Activated naive CD8-positive, alpha-beta T cell treated with anti-CD3 and anti-CD28 coated beads for 36 hours (primary cell): ENCODE measurements at regions not wholly inside any gene's neighbourhood (a gene's known extent, or its start where the extent isn't known, plus 50 kb on each side); places are given as distances from the start of the nearest gene placed in this dataset.
"Not testable (repeated sequence)": the region's sequence is repeated elsewhere in the genome, so short reads cannot be mapped to it uniquely, and the experiment has no call there.

Source experiments
- DNase-seq: peaks from one replicate; pipeline ENCODE4 v3.0.0; 2021
- H3K27ac Mint-ChIP-seq: one replicate; pipeline ENCODE4 v1.8.0; 2022; ENCODE audit warnings: mild to moderate bottlenecking, moderate library complexity, mixed read lengths
- H3K27me3 Mint-ChIP-seq: one replicate; pipeline ENCODE4 v1.8.0; 2022; ENCODE audit warnings: mild to moderate bottlenecking, mixed read lengths
- H3K36me3 Mint-ChIP-seq: one replicate; pipeline ENCODE4 v1.8.0; 2021; ENCODE audit warnings: mild to moderate bottlenecking, mixed read lengths
- H3K4me1 Mint-ChIP-seq: one replicate; pipeline ENCODE4 v1.8.0; 2021; ENCODE audit warnings: mixed read lengths
- H3K4me3 Mint-ChIP-seq: one replicate; pipeline ENCODE4 v1.8.0; 2022; ENCODE audit warnings: mild to moderate bottlenecking, moderate library complexity, mixed read lengths
- H3K9me3 Mint-ChIP-seq: one replicate; pipeline ENCODE4 v1.8.0; 2022; ENCODE audit warnings: mixed read lengths

DNA sequence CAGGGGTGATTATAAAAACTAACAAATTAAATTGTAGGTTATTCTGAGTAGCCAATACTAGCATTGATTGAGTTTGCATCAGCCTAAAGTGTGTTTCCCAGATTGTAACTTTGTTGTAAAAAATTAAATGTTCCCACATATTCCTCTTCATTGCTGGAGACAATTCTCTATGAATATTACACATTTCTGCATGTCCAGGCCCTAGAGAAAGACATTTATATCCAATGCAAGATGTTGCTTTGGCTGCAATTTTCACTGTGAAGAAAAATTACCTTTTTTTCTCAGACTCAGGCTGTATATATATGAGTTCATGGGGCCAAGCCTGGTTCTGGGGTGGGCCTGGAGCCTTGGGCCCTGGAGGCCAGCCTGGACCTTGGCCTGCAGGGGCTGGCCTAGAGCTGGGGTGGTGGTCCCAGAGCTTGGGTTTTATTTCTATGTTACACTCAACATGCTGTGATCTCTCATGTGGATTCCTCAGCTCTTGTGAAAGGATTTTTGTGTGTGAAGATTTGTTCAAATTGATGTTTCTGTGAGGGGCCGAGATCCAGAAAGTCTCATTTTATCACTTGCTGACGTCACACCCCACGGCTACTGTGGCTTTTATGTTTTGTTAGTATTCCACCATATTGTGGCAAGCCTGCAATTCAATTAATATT, 232.5 kb downstream of the SPATA31A1 start:
- Mint-ChIP-seq H3K36me3 (no peaks in the 10 kb centered on the region), H3K4me3 (no peak overlapping the region), H3K27ac (no peak overlapping the region), H3K27me3 (no peaks in the 10 kb centered on the region), H3K4me1 (no peaks in the 10 kb centered on the region), H3K9me3 (no peaks in the 10 kb centered on the region)
- no peak for DNase-seq

DNA sequence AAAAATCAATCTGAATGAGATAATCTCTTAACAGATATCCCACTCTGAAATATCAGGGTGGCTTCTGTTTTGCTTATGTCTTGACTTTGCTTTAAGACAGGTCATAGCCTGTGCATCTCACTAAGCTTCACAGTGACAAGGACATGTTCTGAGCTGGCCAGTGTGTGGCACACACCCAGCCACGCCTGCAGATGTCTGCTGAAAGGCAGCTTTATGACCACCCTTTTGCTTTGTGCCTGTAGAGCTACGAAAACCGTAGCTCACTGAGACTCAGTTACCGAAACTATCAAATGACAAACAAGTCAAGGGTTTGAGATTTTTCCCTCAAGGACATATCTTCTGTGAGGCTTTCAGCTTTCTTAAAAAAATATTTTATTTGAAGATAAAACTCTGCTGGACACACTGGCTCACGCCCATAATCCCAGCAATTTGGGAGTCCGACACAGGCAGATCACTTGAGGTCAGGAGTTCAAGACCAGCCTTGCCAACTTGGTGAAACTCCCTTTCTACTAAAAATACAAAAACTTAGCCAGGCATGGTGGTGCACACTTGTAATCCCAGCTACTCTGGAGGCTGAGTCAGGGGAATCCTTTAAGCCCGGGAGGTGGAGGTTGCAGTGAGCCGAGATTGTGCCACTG, 233.2 kb downstream of the SPATA31A1 start:
- H3K27me3 Mint-ChIP-seq = no peaks in the 10 kb centered on the region
- no peak overlapping the region for H3K4me3 Mint-ChIP-seq
- no peak overlapping the region for H3K27ac Mint-ChIP-seq
- no peaks in the 10 kb centered on the region for H3K4me1 Mint-ChIP-seq
- no peak for DNase-seq
- H3K9me3 Mint-ChIP-seq = no peaks in the 10 kb centered on the region
- no peaks in the 10 kb centered on the region for H3K36me3 Mint-ChIP-seq

DNA sequence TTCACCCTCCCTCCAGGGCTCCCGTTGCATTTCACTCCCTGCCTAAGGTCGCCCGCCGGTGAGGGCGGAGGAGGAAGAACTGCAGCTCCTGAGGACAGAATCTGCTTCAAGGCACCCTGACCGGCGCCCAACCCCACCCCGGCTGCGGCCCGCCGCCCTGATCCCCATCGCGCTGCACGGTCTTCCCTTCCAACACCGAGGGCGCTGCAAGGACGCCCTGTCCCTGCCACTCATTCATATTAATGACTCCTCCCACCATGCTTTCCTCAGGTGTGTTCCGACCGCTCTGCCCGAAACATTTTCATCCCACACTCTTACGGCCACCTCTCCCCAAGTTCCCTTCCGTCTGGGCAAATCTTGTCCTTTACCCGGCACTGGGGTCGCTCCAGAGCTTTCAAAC, 248.6 kb downstream of the SPATA31A1 start:
- not testable (repeated sequence) for H3K36me3 Mint-ChIP-seq, H3K9me3 Mint-ChIP-seq, H3K27ac Mint-ChIP-seq, H3K4me1 Mint-ChIP-seq, H3K4me3 Mint-ChIP-seq, H3K27me3 Mint-ChIP-seq, DNase-seq

DNA sequence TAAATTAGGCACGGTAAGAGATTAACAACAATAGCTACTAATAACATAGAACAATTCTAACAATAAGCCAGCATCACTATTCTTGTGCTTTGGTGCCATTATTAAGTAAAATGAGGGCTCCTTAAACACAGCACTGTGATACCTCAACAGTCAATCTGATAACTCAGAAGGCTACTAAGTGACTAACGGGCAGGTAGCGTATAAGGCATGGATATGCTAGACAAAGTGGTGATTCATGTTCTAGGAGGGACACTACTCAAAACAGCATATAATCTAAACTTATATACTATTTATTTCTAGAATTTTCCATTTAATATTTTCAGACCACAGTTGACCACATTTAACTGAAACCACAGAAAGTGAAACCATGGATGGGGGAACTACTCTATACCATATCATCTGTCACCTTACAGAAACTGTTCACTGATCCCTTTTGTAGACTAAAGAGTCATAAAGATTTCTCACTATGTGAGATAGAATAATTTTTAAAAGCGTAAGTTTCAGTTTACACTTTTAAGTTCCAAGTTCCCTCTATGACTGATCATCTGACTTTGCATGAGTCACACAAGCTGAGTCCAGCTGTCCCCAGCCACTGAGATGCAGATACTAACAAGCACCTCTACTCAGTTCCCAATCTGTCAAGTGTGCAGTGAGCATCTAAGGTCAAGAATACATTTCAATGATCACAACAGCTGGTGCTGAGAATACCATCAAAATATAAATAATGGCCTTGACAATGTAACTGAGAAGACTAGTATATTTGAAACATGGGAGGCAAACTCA, 256.2 kb downstream of the SPATA31A1 start:
- not testable (repeated sequence) for H3K36me3 Mint-ChIP-seq, H3K4me3 Mint-ChIP-seq, H3K4me1 Mint-ChIP-seq, H3K9me3 Mint-ChIP-seq, DNase-seq, H3K27me3 Mint-ChIP-seq, H3K27ac Mint-ChIP-seq

DNA sequence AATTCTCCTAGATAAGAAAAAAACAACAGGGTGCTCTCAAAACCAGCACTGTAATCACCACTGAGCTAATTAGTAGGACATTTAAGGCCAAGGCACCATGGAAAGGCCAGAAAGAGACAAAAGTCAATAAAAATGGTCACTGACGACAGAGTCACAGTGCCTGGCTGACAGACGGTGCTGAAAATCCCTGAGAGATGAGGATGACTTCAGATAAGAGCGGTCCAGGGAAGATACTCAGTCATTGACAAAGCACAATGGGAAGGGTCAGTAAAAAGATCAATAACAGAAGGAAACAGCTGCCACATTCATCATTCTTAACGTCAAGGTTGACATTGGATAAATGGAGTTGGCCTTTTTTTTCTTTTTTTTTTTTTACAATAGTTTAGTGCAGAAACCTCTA, 261.0 kb downstream of the SPATA31A1 start:
- H3K4me1 Mint-ChIP-seq, H3K36me3 Mint-ChIP-seq, DNase-seq, H3K27me3 Mint-ChIP-seq, H3K27ac Mint-ChIP-seq, H3K9me3 Mint-ChIP-seq, H3K4me3 Mint-ChIP-seq: not testable (repeated sequence)

DNA sequence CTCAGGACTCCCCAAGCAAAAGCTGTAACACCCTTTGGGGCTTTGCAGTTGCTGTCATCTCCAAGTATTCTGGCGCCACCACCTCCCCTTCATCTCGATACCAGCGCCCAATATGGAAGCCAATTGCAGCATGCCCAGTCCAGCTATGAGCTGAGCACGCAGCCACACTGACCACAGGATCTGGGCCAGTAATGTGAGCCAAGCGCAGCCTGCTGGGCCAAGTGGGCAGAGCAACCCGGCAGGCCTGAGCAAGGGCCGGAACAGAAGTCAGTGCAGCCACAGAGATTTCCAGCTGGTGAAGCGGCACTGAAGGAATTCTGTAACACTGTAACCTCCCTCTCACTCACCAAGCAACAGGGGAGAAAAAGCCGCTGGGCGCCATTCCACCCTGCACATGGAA, 268.6 kb downstream of the SPATA31A1 start:
- not testable (repeated sequence) for H3K4me3 Mint-ChIP-seq, H3K36me3 Mint-ChIP-seq, H3K27me3 Mint-ChIP-seq, H3K27ac Mint-ChIP-seq, DNase-seq, H3K9me3 Mint-ChIP-seq, H3K4me1 Mint-ChIP-seq

DNA sequence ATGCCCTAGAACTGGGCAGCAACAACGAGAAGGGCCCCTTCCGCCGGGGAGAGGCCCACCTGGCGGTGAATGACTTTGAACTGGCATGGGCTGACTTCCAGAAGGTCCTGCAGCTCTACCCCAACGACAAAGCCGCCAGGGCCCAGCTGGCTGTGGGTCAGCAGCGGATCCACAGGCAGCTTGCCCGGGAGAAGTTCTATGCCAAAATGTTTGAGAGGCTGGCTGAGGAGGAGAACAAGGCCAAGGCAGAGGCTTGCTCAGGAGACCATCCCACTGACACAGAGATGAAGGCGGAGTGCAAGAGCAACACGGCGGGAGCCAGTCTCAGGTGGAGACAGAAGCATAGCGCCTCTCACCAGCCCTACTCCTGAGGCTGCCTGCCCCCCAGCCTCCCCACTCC, 276.6 kb downstream of the SPATA31A1 start:
- H3K27ac Mint-ChIP-seq, H3K36me3 Mint-ChIP-seq, DNase-seq, H3K4me1 Mint-ChIP-seq, H3K4me3 Mint-ChIP-seq, H3K9me3 Mint-ChIP-seq, H3K27me3 Mint-ChIP-seq: not testable (repeated sequence)

DNA sequence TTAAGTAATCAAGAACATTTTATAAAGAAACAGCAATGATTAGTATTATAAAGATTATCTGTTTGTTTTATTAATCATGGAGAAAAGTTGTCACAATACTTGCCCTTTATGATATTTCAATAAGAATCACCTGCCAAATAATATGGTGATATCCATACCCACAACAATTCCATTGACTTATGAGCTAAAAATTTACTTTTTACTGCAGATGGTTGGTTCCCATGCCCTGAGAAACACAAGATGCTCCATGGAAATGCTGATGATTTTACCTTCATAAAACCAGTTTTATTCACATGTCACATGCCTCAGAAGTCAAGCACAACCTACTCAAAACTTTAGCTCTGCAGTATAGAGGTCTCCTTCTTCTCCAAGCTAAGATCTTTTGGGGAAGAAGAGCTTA, 293.6 kb downstream of the SPATA31A1 start:
- H3K4me3 Mint-ChIP-seq, H3K4me1 Mint-ChIP-seq, H3K36me3 Mint-ChIP-seq, H3K9me3 Mint-ChIP-seq, H3K27me3 Mint-ChIP-seq, DNase-seq, H3K27ac Mint-ChIP-seq: not testable (repeated sequence)

DNA sequence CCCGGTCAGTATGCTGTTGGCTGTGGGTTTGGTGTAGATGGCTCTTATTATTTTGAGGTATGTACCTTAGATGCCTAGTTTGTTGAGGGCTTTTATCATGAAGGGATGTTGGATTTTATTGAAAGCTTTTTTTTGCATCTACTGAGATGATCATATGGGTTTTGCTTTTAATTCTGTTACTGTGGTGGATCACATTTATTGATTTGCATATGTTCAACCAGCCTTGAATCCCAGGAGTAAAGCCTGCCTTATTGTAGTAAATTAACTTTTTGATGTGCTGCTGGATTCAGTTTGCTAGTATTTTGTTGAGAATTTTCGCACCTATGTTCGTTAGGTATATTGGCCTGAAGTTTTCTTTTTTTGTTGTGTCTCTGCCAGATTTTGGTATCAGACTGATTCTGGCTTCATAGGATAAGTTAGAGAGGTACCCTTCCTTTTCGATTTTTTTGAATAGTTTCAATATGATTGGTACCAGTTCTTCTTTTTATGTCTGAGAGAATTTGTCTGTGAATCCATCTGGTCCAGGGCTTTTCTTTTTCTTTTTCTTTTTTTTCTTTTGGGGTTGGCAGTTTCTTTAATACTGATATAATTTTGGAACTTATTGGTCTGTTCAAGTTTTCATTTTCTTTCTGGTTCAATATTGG, 301.6 kb downstream of the SPATA31A1 start:
- not testable (repeated sequence) for H3K27me3 Mint-ChIP-seq, H3K4me3 Mint-ChIP-seq, H3K36me3 Mint-ChIP-seq, H3K27ac Mint-ChIP-seq, H3K9me3 Mint-ChIP-seq, H3K4me1 Mint-ChIP-seq, DNase-seq

DNA sequence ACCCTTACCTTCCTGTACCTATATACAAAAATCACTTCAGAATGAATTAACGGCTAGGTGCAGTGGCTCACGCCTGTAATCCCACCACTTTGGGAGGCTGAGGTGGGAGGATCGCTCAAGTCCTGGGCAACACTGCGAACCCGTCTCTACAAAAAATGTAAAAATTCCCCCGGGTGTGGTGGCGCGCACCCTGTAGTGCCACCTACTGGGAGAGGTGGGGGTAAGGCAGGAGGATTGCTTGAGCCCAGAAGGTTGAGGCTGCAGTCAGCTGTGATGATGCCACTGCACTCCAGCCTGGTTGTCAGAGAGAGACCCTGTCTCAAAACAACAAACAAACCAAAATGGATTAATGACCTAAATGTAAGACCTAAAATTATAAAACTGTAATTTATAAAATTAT, 307.6 kb downstream of the SPATA31A1 start:
- not testable (repeated sequence) for DNase-seq, H3K4me1 Mint-ChIP-seq, H3K36me3 Mint-ChIP-seq, H3K4me3 Mint-ChIP-seq, H3K9me3 Mint-ChIP-seq, H3K27me3 Mint-ChIP-seq, H3K27ac Mint-ChIP-seq

DNA sequence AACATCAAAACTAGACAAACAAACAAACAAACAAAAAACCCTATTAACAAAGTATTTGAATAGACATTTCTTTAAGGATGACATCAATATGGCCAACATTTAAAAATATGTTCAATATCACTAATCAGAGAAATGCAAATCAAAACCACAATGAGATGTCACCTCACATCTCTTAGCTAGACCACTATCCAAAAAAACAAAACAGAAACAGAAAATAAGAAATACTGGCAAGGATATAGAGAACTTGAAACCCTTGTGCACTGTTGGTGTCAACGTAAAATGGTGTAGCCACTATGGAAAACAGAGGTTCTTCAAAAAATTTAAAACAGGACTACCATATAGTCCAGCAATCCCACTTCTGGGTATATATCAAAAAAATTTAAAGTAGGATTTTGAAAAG, 308.2 kb downstream of the SPATA31A1 start:
- H3K4me1 Mint-ChIP-seq, H3K27ac Mint-ChIP-seq, H3K27me3 Mint-ChIP-seq, H3K36me3 Mint-ChIP-seq, DNase-seq, H3K4me3 Mint-ChIP-seq, H3K9me3 Mint-ChIP-seq: not testable (repeated sequence)

DNA sequence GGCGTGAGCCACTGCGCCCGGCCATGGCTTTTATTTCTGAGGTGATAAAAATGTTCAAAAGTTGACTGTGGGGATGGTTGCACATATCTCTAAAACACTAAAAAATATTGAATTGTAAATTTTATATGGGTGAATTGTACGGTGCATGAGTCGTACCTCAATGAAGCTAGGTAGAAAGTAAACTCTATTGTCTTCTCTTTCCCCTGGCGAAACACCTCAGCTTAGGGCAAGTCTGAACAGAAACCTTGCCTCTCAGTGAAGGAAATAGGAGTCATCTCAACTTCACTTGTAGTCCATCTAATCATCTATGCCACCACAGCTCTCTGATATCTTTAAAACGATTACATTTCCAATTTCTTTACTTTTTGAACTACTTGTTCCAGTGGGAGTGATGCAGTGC, 309.6 kb downstream of the SPATA31A1 start:
- not testable (repeated sequence) for H3K9me3 Mint-ChIP-seq, H3K4me3 Mint-ChIP-seq, DNase-seq, H3K27ac Mint-ChIP-seq, H3K4me1 Mint-ChIP-seq, H3K36me3 Mint-ChIP-seq, H3K27me3 Mint-ChIP-seq

DNA sequence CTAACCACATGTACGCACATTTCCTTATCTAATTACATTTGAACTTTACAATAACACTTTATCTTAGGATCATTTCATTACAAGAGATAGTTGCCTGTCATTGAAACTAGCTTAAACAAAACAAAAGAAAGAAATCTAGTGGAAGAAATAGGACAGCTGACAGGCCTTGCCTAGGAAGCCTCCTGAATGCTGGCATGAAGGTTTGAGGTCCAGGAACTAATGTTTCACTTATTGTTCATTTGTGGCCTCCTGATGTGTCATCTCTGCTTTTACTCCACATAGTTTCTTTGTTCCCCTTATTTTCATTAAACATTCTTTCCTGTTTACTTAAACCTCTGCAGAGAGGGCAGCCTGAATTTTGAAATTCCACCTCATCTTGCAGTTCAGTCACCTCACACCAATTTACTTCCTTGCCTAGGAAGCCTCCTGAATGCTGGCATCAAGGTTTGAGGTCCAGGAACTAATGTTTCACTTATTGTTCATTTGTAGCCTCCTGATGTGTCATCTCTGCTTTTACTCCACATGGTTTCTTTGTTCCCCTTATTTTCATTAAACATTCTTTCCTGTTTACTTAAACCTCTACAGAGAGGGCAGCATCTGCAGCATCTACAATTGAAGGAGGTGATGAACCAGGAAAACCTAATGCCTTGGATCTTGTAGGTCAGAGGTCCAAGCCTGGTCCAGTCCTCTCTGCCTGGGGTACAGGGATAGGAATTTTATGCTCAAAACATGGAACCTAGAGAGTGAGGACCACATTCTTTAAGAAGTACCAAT, 319.2 kb downstream of the SPATA31A1 start:
- not testable (repeated sequence) for H3K9me3 Mint-ChIP-seq, H3K36me3 Mint-ChIP-seq, H3K4me1 Mint-ChIP-seq

DNA sequence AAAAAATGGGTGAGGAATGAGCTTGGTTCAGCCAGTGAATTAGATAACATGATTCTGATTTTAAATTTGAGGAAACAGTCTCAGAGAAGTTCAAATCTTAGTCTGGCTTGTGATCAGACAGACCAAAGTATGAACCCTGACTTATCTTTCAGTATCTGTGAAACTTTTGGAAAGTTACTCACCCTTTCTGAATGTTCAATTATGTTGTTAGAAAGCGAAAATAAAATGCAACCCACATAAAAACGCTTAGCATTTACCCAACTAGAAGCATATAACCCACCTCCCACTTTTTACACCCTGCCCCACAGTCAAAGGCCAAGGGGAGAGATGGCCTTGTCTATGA, 319.7 kb downstream of the SPATA31A1 start:
- H3K36me3 Mint-ChIP-seq, H3K27me3 Mint-ChIP-seq, H3K9me3 Mint-ChIP-seq, H3K4me3 Mint-ChIP-seq, H3K4me1 Mint-ChIP-seq, DNase-seq, H3K27ac Mint-ChIP-seq: not testable (repeated sequence)

More for the DNA sequence above, 319.2 kb downstream of the SPATA31A1 start:
- not testable (repeated sequence) for H3K4me3 Mint-ChIP-seq, DNase-seq, H3K27ac Mint-ChIP-seq, H3K27me3 Mint-ChIP-seq
